ENCODE measurements at regions not wholly inside any gene's neighbourhood (a gene's known extent, or its start where the extent isn't known, plus 50 kb on each side); places are given as distances from the start of the nearest gene placed in this dataset.
"Not testable (repeated sequence)": the region's sequence is repeated elsewhere in the genome, so short reads cannot be mapped to it uniquely, and the experiment has no call there.

GRCh38 chr3:25931967-25932366 lies 142.1 kb downstream of the OXSM start:
- not testable (repeated sequence) for TF ChIP-seq CTCF (IDR thresholded peaks at IDR 0.05; ENCODE audit: insufficient read depth, low read depth, low read length); EZH2 (IDR thresholded peaks at IDR 0.05; ENCODE audit: insufficient read depth, low read length)

All from astrocyte (in vitro differentiated cells and primary cell).